PC-3 (cell line): ENCODE measurements at regions not wholly inside any gene's neighbourhood (a gene's known extent, or its start where the extent isn't known, plus 50 kb on each side); places are given as distances from the start of the nearest gene placed in this dataset.

ENCODE experiments used
- EZH2 ChIP-seq: fragments of 300-600 bp; sonication (generic); IDR thresholded peaks from one replicate; pipeline ENCODE4 v1.6.1; 2017; ENCODE audit warnings: antibody characterized with exemption, mild to moderate bottlenecking, low read length; ENCODE audit not compliant: unreplicated experiment
- TF ChIP-seq, protein P1 (sequence below): fragments of 300-600 bp; sonication (generic); conservative IDR thresholded peaks from 2 replicates; pipeline ENCODE4 v1.5.1; 2017; ENCODE audit warnings: antibody characterized with exemption, low read depth, mild to moderate bottlenecking, low read length

DNA sequence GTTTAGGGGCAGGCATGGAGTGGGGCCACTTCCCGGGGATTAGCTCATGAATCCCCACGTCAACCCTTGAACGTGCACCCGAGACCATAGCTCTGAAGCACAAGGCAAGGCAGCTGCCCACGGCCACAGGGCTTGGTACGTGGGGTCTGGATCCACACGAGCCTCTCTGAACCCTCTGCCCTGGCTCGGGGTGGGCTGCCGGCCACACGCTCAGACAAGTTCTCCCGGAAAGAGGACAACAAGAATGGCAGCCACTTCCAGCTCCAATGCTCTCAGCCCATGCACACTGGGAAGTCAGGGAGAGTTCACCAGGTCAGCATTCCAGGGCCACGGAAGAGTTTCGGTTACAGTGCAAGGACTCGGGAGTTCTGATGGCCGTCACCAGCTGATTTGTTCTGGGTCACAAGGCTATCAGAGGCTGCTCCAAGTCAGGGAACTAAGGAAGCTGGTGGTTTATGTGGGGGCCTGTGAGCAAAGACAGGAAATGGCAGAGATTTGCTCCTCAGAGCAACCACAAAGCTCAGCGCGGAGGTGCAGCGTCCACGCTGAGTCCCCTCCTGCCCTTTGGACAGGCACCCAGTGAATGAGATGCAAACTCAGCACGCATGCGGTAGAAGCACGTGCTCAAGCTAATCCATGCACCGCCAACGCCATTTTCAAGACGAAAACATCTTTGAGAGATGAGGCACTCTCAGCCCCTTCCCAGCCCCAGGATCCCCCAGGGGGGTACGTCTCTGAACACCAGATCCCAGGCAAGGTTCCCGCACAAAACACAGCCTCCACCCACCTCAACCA is 356.4 kb downstream of the FOXL1 start:
- TF ChIP-seq EZH2, result no peak
- TF ChIP-seq, protein P1, sequence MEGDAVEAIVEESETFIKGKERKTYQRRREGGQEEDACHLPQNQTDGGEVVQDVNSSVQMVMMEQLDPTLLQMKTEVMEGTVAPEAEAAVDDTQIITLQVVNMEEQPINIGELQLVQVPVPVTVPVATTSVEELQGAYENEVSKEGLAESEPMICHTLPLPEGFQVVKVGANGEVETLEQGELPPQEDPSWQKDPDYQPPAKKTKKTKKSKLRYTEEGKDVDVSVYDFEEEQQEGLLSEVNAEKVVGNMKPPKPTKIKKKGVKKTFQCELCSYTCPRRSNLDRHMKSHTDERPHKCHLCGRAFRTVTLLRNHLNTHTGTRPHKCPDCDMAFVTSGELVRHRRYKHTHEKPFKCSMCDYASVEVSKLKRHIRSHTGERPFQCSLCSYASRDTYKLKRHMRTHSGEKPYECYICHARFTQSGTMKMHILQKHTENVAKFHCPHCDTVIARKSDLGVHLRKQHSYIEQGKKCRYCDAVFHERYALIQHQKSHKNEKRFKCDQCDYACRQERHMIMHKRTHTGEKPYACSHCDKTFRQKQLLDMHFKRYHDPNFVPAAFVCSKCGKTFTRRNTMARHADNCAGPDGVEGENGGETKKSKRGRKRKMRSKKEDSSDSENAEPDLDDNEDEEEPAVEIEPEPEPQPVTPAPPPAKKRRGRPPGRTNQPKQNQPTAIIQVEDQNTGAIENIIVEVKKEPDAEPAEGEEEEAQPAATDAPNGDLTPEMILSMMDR, result no peak
